HEK293 (cell line): ENCODE measurements at regions not wholly inside any gene's neighbourhood (a gene's known extent, or its start where the extent isn't known, plus 50 kb on each side); places are given as distances from the start of the nearest gene placed in this dataset.

Experiments
- ATF2 ChIP-seq: fragments of 450-650 bp; formaldehyde crosslinking; IDR thresholded peaks from 2 replicates; pipeline ENCODE4 v1.5.1; 2016; ENCODE audit warnings: missing biosample characterization, missing genetic modification characterization, low read depth
- SP7 ChIP-seq: fragments of 450-650 bp; formaldehyde crosslinking; IDR thresholded peaks from 2 replicates; pipeline ENCODE4 v1.5.1; 2016; ENCODE audit warnings: missing biosample characterization, missing genetic modification characterization
- ZNF121 ChIP-seq: fragments of 450-650 bp; formaldehyde crosslinking; IDR thresholded peaks from 2 replicates; pipeline ENCODE4 v1.5.1; 2016; ENCODE audit warnings: missing biosample characterization, missing genetic modification characterization
- ZNF24 ChIP-seq: fragments of 450-650 bp; formaldehyde crosslinking; IDR thresholded peaks from 2 replicates; pipeline ENCODE4 v1.5.1; 2016; ENCODE audit warnings: missing biosample characterization, missing genetic modification characterization
- ZNF37A ChIP-seq: fragments of 450-650 bp; IDR thresholded peaks from 2 replicates; pipeline ENCODE4 v1.5.1; 2018; ENCODE audit warnings: missing biosample characterization, missing genetic modification characterization
- ZNF510 ChIP-seq: fragments of 450-650 bp; formaldehyde crosslinking; IDR thresholded peaks from 2 replicates; pipeline ENCODE4 v1.5.1; 2018; ENCODE audit warnings: mild to moderate bottlenecking, missing genetic modification characterization, missing biosample characterization; ENCODE audit not compliant: insufficient replicate concordance
- ZNF530 ChIP-seq: fragments of 450-650 bp; formaldehyde crosslinking; IDR thresholded peaks from 2 replicates; pipeline ENCODE4 v1.5.1; 2016; ENCODE audit warnings: low read depth, missing biosample characterization, missing genetic modification characterization
- ZNF585B ChIP-seq: fragments of 450-650 bp; formaldehyde crosslinking; IDR thresholded peaks from 2 replicates; pipeline ENCODE4 v1.5.1; 2016; ENCODE audit warnings: missing biosample characterization, missing genetic modification characterization
- ZNF670 ChIP-seq: fragments of 450-650 bp; formaldehyde crosslinking; IDR thresholded peaks from 2 replicates; pipeline ENCODE4 v1.5.1; 2016; ENCODE audit warnings: missing biosample characterization, missing genetic modification characterization, low read depth
- ZNF777 ChIP-seq: fragments of 450-650 bp; formaldehyde crosslinking; IDR thresholded peaks from 2 replicates; pipeline ENCODE4 v1.5.1; 2017; ENCODE audit warnings: missing biosample characterization, missing genetic modification characterization, borderline replicate concordance
- TF ChIP-seq, protein P1 (sequence below): fragments of 450-650 bp; formaldehyde crosslinking; IDR thresholded peaks from 2 replicates; pipeline ENCODE4 v1.5.1; 2016; ENCODE audit warnings: missing biosample characterization, missing genetic modification characterization
- TF ChIP-seq, protein P2 (sequence below): fragments of 450-650 bp; formaldehyde crosslinking; IDR thresholded peaks from 2 replicates; pipeline ENCODE4 v1.5.1; 2016; ENCODE audit warnings: missing biosample characterization, missing genetic modification characterization
- TF ChIP-seq, protein P3 (sequence below): fragments of 450-650 bp; IDR thresholded peaks from 2 replicates; pipeline ENCODE4 v1.5.1; 2018; ENCODE audit warnings: missing biosample characterization, mild to moderate bottlenecking, missing genetic modification characterization

DNA sequence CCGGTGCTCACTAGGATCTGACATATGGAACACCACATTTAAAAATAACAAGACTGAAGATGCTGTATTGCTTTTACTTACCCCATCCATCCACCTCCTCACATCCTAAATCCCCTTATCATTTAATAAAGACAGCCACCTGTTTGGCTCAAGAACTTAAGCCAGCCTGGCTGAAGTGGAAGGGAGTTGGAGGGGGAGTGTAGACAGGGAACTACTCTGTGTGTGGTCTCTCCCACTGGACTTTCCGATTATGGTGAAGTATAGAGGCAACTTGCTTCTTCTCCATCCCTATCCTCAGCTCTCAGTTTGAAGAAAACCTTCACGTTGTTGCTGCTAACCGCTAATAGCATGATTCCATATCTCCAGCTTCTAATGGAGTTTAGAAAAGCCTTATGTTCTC, 313.4 kb downstream of the CDH11 start:
- TF ChIP-seq SP7 (no peak), ATF2 (tag by site-specific recombination) (no peak), ZNF670 (tag by site-specific recombination) (no peak), ZNF37A (tag by site-specific recombination) (no peak), ZNF777 (no peak), ZNF24 (tag by site-specific recombination) (no peak), ZNF585B (tag by site-specific recombination) (no peak), ZNF530 (tag by site-specific recombination) (no peak), ZNF121 (tag by site-specific recombination) (no peak), ZNF510 (tag by site-specific recombination) (no peak)
- TF ChIP-seq, protein P1, sequence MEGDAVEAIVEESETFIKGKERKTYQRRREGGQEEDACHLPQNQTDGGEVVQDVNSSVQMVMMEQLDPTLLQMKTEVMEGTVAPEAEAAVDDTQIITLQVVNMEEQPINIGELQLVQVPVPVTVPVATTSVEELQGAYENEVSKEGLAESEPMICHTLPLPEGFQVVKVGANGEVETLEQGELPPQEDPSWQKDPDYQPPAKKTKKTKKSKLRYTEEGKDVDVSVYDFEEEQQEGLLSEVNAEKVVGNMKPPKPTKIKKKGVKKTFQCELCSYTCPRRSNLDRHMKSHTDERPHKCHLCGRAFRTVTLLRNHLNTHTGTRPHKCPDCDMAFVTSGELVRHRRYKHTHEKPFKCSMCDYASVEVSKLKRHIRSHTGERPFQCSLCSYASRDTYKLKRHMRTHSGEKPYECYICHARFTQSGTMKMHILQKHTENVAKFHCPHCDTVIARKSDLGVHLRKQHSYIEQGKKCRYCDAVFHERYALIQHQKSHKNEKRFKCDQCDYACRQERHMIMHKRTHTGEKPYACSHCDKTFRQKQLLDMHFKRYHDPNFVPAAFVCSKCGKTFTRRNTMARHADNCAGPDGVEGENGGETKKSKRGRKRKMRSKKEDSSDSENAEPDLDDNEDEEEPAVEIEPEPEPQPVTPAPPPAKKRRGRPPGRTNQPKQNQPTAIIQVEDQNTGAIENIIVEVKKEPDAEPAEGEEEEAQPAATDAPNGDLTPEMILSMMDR (tag by site-specific recombination): no peak
- TF ChIP-seq, protein P2, sequence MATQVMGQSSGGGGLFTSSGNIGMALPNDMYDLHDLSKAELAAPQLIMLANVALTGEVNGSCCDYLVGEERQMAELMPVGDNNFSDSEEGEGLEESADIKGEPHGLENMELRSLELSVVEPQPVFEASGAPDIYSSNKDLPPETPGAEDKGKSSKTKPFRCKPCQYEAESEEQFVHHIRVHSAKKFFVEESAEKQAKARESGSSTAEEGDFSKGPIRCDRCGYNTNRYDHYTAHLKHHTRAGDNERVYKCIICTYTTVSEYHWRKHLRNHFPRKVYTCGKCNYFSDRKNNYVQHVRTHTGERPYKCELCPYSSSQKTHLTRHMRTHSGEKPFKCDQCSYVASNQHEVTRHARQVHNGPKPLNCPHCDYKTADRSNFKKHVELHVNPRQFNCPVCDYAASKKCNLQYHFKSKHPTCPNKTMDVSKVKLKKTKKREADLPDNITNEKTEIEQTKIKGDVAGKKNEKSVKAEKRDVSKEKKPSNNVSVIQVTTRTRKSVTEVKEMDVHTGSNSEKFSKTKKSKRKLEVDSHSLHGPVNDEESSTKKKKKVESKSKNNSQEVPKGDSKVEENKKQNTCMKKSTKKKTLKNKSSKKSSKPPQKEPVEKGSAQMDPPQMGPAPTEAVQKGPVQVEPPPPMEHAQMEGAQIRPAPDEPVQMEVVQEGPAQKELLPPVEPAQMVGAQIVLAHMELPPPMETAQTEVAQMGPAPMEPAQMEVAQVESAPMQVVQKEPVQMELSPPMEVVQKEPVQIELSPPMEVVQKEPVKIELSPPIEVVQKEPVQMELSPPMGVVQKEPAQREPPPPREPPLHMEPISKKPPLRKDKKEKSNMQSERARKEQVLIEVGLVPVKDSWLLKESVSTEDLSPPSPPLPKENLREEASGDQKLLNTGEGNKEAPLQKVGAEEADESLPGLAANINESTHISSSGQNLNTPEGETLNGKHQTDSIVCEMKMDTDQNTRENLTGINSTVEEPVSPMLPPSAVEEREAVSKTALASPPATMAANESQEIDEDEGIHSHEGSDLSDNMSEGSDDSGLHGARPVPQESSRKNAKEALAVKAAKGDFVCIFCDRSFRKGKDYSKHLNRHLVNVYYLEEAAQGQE (tag by site-specific recombination): no peak
- TF ChIP-seq, protein P3, sequence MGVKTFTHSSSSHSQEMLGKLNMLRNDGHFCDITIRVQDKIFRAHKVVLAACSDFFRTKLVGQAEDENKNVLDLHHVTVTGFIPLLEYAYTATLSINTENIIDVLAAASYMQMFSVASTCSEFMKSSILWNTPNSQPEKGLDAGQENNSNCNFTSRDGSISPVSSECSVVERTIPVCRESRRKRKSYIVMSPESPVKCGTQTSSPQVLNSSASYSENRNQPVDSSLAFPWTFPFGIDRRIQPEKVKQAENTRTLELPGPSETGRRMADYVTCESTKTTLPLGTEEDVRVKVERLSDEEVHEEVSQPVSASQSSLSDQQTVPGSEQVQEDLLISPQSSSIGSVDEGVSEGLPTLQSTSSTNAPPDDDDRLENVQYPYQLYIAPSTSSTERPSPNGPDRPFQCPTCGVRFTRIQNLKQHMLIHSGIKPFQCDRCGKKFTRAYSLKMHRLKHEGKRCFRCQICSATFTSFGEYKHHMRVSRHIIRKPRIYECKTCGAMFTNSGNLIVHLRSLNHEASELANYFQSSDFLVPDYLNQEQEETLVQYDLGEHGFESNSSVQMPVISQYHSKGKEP (tag by site-specific recombination): no peak
